ENCODE measurements at regions not wholly inside any gene's neighbourhood (a gene's known extent, or its start where the extent isn't known, plus 50 kb on each side); places are given as distances from the start of the nearest gene placed in this dataset.

GRCh38 chr20:40634891-40635290, 54.1 kb downstream of the MAFB start:
- no peak for TF ChIP-seq SPI1 (IDR thresholded peaks at IDR 0.05; ENCODE audit: borderline replicate concordance, low read depth)
- TF ChIP-seq CTCF (IDR thresholded peaks at IDR 0.05; ENCODE audit: insufficient read depth, low read length) = no peak
- no peak for TF ChIP-seq POLR2AphosphoS5 (IDR thresholded peaks at IDR 0.05; ENCODE audit: low read depth)
- TF ChIP-seq REST (IDR thresholded peaks at IDR 0.05; ENCODE audit: insufficient replicate concordance, low read depth) = no peak
- TF ChIP-seq GABPA (IDR thresholded peaks at IDR 0.05; ENCODE audit: low read depth) = no peak
- DNase-seq (ENCODE audit: low read depth in 1 of 2, low spot score in 1 of 2) = no peak
- no peak overlapping the region for H3K4me3 ChIP-seq (replicated peaks; ENCODE audit: insufficient read depth, low read length)
- H3K27me3 ChIP-seq (ENCODE audit: insufficient read depth, poor library complexity, severe bottlenecking) = no peaks in the 10 kb centered on the region
- no peak overlapping the region for H3K27ac ChIP-seq (replicated peaks)

- no peaks in the 10 kb centered on the region for H3K27me3 ChIP-seq (ENCODE audit: insufficient read depth, poor library complexity, severe bottlenecking)
- TF ChIP-seq SPI1 (IDR thresholded peaks at IDR 0.05; ENCODE audit: borderline replicate concordance, low read depth) (no peak), REST (IDR thresholded peaks at IDR 0.05; ENCODE audit: insufficient replicate concordance, low read depth) (no peak), POLR2AphosphoS5 (IDR thresholded peaks at IDR 0.05; ENCODE audit: low read depth) (no peak), CTCF (IDR thresholded peaks at IDR 0.05; ENCODE audit: insufficient read depth, low read length) (no peak), GABPA (IDR thresholded peaks at IDR 0.05; ENCODE audit: low read depth) (no peak)
- H3K27ac ChIP-seq (replicated peaks) = no peak overlapping the region
- no peak overlapping the region for H3K4me3 ChIP-seq (replicated peaks; ENCODE audit: insufficient read depth, low read length)
- DNase-seq (ENCODE audit: low read depth in 1 of 2, low spot score in 1 of 2) = no peak
Measured at GRCh38 chr20:40633123-40633850, 55.7 kb downstream of the MAFB start.

- no peak for DNase-seq (ENCODE audit: low read depth in 1 of 2, low spot score in 1 of 2)
- TF ChIP-seq SPI1 (IDR thresholded peaks at IDR 0.05; ENCODE audit: borderline replicate concordance, low read depth) (no peak), CTCF (IDR thresholded peaks at IDR 0.05; ENCODE audit: insufficient read depth, low read length) (no peak), POLR2AphosphoS5 (IDR thresholded peaks at IDR 0.05; ENCODE audit: low read depth) (no peak), GABPA (IDR thresholded peaks at IDR 0.05; ENCODE audit: low read depth) (no peak), REST (IDR thresholded peaks at IDR 0.05; ENCODE audit: insufficient replicate concordance, low read depth) (no peak)
- Histone ChIP-seq H3K27ac (replicated peaks) (no peak overlapping the region), H3K4me3 (replicated peaks; ENCODE audit: insufficient read depth, low read length) (no peak overlapping the region), H3K27me3 (ENCODE audit: insufficient read depth, poor library complexity, severe bottlenecking) (no peaks in the 10 kb centered on the region)
Measured at GRCh38 chr20:40632346-40632976, 56.6 kb downstream of the MAFB start.
